22Rv1 (cell line): ENCODE measurements at regions not wholly inside any gene's neighbourhood (a gene's known extent, or its start where the extent isn't known, plus 50 kb on each side); places are given as distances from the start of the nearest gene placed in this dataset.

Source experiments
- H3K27ac ChIP-seq: fragments of 450-650 bp; 2 replicates; pipeline ENCODE4 v1.5.1; 2017
- ZFX ChIP-seq: fragments of 450-650 bp; IDR thresholded peaks from 2 replicates; pipeline ENCODE4 v1.6.1; 2017; ENCODE audit warnings: antibody characterized with exemption, borderline replicate concordance
- TF ChIP-seq, protein P1 (sequence below): fragments of 450-650 bp; IDR thresholded peaks from 2 replicates; pipeline ENCODE4 v1.5.1; 2017; ENCODE audit warnings: mild to moderate bottlenecking

- TF ChIP-seq ZFX: no peak
- TF ChIP-seq, protein P1, sequence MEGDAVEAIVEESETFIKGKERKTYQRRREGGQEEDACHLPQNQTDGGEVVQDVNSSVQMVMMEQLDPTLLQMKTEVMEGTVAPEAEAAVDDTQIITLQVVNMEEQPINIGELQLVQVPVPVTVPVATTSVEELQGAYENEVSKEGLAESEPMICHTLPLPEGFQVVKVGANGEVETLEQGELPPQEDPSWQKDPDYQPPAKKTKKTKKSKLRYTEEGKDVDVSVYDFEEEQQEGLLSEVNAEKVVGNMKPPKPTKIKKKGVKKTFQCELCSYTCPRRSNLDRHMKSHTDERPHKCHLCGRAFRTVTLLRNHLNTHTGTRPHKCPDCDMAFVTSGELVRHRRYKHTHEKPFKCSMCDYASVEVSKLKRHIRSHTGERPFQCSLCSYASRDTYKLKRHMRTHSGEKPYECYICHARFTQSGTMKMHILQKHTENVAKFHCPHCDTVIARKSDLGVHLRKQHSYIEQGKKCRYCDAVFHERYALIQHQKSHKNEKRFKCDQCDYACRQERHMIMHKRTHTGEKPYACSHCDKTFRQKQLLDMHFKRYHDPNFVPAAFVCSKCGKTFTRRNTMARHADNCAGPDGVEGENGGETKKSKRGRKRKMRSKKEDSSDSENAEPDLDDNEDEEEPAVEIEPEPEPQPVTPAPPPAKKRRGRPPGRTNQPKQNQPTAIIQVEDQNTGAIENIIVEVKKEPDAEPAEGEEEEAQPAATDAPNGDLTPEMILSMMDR: no peak
- H3K27ac ChIP-seq: no peak overlapping the region
Observed at GRCh38 chrX:69306063-69306404, 140.8 kb upstream of the PJA1 start.

GRCh38 chrX:69305333-69306062 is 140.2 kb upstream of the PJA1 start:
- TF ChIP-seq ZFX: no peak
- TF ChIP-seq, protein P1: no peak
- H3K27ac ChIP-seq: no peak overlapping the region

- TF ChIP-seq ZFX: no peak
- TF ChIP-seq, protein P1: no peak
- H3K27ac ChIP-seq: no peak overlapping the region
Observed at GRCh38 chrX:69303231-69303630, 138.0 kb upstream of the PJA1 start.

GRCh38 chrX:69299951-69300714 is 134.9 kb upstream of the PJA1 start:
- TF ChIP-seq, protein P1: no peak
- no peak for TF ChIP-seq ZFX
- no peak overlapping the region for H3K27ac ChIP-seq

GRCh38 chrX:69299285-69299684 is 134.0 kb upstream of the PJA1 start:
- H3K27ac ChIP-seq: no peak overlapping the region
- TF ChIP-seq ZFX: no peak
- TF ChIP-seq, protein P1: no peak

- H3K27ac ChIP-seq: no peak overlapping the region
- TF ChIP-seq, protein P1: no peak
- no peak for TF ChIP-seq ZFX
Observed at GRCh38 chrX:69298466-69299140, 133.3 kb upstream of the PJA1 start.

DNA sequence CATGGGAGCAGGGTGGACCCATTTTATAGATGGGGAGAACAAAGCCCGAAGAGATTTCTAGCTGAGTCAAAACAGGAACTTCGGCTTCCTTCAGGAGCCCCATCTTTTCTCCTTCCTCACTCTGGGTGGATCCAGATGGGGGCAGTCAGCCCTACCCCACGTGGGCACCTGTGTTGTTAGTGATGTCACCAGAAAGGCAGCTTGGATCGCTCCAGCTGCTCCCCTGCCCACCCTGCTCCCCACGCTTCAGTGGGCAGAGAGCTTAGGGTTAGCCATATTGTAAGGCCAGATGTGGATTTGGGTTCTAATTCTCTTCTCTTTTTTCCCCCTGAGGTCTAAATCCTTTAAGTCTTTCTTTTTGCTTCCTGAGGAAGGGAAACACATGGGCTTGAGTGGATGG is 132.3 kb upstream of the PJA1 start:
- TF ChIP-seq ZFX: no peak
- TF ChIP-seq, protein P1: no peak
- H3K27ac ChIP-seq: no peak overlapping the region
